Uterus (tissue), 2 donors: ENCODE measurements at regions not wholly inside any gene's neighbourhood (a gene's known extent, or its start where the extent isn't known, plus 50 kb on each side); places are given as distances from the start of the nearest gene placed in this dataset.

Experiments used
- CTCF ChIP-seq, 4 experiments: fragments of 200-600 bp in 2 of 4; fragments of 450-650 bp in 2 of 4; sonication (generic) in 2 of 4; IDR thresholded peaks; one replicate each; pipeline ENCODE4 v1.5.1; 2016 to 2019; ENCODE audit warnings: antibody characterized with exemption in 4 of 4, mild to moderate bottlenecking in 2 of 4, moderate library complexity in 1 of 4
- POLR2A ChIP-seq, 2 donors: fragments of 450-650 bp; IDR thresholded peaks; one replicate each; pipeline ENCODE4 v1.6.1; 2016; ENCODE audit warnings: antibody characterized with exemption in 2 of 2, mild to moderate bottlenecking in 1 of 2, moderate library complexity in 1 of 2

- no peak for TF ChIP-seq POLR2A (IDR thresholded peaks at IDR 0.05)
- TF ChIP-seq CTCF (IDR thresholded peaks at IDR 0.05): no peak
Observed at GRCh38 chr10:118892255-118892654, 137.3 kb upstream of the NANOS1 start.
